ENCODE measurements at regions not wholly inside any gene's neighbourhood (a gene's known extent, or its start where the extent isn't known, plus 50 kb on each side); places are given as distances from the start of the nearest gene placed in this dataset.
A peak's percentile ranks its signal among the peaks of the same experiment; 100 is the strongest.

DNA sequence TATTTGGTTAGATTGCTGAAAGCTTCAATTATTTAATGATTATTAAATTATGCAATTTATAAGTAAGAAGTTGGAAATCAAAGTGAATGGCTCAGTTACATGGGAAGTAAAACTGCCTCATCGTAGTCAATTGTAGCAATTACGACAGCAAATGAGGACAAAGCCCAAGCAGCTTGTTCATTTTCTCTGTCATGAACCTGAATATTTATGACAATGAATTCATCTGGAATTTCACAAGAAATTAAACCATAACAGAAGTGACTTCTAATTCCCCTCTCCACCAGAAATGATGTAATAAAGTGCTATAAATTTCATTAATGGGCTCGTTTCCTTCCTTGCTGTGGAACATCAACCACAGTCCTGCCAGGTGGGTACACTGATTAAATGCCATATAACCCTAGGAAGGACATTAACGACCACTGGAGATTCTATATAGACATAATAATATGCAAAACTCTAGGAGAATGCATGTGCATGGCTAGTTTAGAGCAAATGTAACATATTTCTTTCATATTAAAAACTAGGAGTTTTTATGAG is 273.8 kb upstream of the DCBLD2 start:
- DNase-seq (no peak), ATAC-seq (ENCODE audit: insufficient read depth, low FRiP score) (no peak)
- H3K27ac ChIP-seq (ENCODE audit: low read depth in 1 of 2, low read length in 1 of 2): no peak overlapping the region
- 28 to 50% methylated on average over 4 of the region's 4 CpGs for WGBS, 2 donors
- no peaks in the 10 kb centered on the region for H3K4me1 ChIP-seq (ENCODE audit: control insufficient read depth in 5 of 5, insufficient read depth in 5 of 5, low read length in 5 of 5)
- H3K9ac ChIP-seq (ENCODE audit: insufficient read depth in 1 of 2, low read length in 2 of 2): no peak overlapping the region
- no peaks in the 10 kb centered on the region for H3K36me3 ChIP-seq (ENCODE audit: control insufficient read depth in 4 of 4, insufficient read depth in 4 of 4, low read length in 4 of 4)
- H3K9me3 ChIP-seq (ENCODE audit: control insufficient read depth in 4 of 4, insufficient read depth in 3 of 4, low read length in 3 of 4): no peaks in the 10 kb centered on the region
- TF ChIP-seq, protein P1, sequence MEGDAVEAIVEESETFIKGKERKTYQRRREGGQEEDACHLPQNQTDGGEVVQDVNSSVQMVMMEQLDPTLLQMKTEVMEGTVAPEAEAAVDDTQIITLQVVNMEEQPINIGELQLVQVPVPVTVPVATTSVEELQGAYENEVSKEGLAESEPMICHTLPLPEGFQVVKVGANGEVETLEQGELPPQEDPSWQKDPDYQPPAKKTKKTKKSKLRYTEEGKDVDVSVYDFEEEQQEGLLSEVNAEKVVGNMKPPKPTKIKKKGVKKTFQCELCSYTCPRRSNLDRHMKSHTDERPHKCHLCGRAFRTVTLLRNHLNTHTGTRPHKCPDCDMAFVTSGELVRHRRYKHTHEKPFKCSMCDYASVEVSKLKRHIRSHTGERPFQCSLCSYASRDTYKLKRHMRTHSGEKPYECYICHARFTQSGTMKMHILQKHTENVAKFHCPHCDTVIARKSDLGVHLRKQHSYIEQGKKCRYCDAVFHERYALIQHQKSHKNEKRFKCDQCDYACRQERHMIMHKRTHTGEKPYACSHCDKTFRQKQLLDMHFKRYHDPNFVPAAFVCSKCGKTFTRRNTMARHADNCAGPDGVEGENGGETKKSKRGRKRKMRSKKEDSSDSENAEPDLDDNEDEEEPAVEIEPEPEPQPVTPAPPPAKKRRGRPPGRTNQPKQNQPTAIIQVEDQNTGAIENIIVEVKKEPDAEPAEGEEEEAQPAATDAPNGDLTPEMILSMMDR (IDR thresholded peaks at IDR 0.05; ENCODE audit: control extremely low read depth, extremely low read depth): no peak
- H3K27me3 ChIP-seq (ENCODE audit: control insufficient read depth in 3 of 3, insufficient read depth in 3 of 3, low read length in 2 of 3): no peaks in the 10 kb centered on the region
- H3K4me3 ChIP-seq: no peak overlapping the region

DNA sequence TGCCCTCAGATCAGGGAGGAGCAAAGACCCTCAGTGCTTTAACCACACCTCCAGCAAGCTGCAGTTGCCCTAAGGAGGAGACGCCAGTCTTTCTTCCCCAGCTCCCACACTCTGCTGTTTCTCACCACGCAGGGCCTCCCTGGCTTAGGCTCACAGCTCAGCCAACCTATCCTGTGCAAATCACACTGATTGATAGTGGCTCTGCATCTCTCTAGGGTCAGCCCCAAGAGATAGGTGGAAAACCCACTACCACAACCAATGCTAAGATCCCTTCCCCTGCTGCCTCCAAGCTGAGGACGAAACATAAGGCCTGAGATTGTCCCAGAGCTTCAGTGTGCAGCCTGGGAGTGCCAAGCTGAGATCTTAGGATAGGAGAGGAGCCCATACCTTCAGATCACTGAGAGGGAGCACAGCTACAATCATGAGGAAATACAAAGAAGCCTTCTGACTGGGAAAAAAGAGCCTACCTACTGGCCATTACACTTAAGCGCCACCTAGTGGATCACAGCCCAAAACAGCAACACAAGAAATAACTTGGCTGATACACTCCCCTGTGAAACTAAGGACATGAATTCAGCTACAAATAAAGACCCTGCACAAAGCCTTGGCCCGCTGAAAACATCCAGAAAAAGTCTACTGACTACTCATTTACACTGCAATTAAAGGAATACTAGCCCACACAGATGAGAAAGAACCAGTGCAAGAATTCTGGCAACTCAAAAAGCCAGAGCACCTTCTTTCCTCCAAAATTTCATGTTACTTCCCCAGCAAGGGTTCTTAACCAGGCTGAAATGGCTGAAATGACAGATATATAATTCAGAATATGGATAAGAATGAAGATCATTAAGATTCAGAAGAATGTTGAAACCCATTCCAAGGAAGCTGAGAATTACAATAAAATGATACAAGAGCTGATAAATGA is 271.5 kb upstream of the DCBLD2 start:
- H3K9me3 ChIP-seq (ENCODE audit: control insufficient read depth in 4 of 4, insufficient read depth in 3 of 4, low read length in 3 of 4): no peaks in the 10 kb centered on the region
- WGBS, 2 donors: 54 to 56% methylated on average over 5 of the region's 5 CpGs
- TF ChIP-seq, protein P1 (IDR thresholded peaks at IDR 0.05; ENCODE audit: control extremely low read depth, extremely low read depth): no peak
- no peak overlapping the region for H3K27ac ChIP-seq (ENCODE audit: low read depth in 1 of 2, low read length in 1 of 2)
- no peak overlapping the region for H3K4me3 ChIP-seq
- no peak for ATAC-seq (ENCODE audit: insufficient read depth, low FRiP score)
- DNase-seq: peak; percentile 41 to 69 (median 49)
- no peaks in the 10 kb centered on the region for H3K4me1 ChIP-seq (ENCODE audit: control insufficient read depth in 5 of 5, insufficient read depth in 5 of 5, low read length in 5 of 5)
- H3K9ac ChIP-seq (ENCODE audit: insufficient read depth in 1 of 2, low read length in 2 of 2): no peak overlapping the region
- H3K27me3 ChIP-seq (ENCODE audit: control insufficient read depth in 3 of 3, insufficient read depth in 3 of 3, low read length in 2 of 3): no peaks in the 10 kb centered on the region
- no peaks in the 10 kb centered on the region for H3K36me3 ChIP-seq (ENCODE audit: control insufficient read depth in 4 of 4, insufficient read depth in 4 of 4, low read length in 4 of 4)

DNA sequence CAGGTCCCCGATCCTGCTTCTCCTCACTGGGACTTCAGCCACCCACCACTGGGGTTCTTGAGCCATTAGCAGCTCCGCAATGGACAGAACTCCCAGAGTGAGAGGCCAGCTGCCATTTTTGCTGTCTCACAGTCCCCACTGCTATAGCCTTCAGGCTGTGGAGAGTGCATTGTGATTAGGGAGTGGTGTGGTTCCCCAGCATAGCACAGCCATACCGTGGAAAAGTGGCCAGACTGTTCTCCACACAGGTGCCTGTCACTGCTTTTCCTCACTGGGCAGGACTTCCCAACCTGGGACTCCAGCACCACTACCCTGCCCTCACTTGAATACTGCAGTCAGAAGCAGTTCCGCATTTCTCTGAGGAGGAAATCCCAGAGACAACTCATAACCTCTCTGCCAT is 270.3 kb upstream of the DCBLD2 start:
- DNase-seq (no peak), ATAC-seq (ENCODE audit: insufficient read depth, low FRiP score) (no peak)
- no peaks in the 10 kb centered on the region for H3K4me1 ChIP-seq (ENCODE audit: control insufficient read depth in 5 of 5, insufficient read depth in 5 of 5, low read length in 5 of 5)
- H3K27ac ChIP-seq (ENCODE audit: low read depth in 1 of 2, low read length in 1 of 2): no peak overlapping the region
- H3K27me3 ChIP-seq (ENCODE audit: control insufficient read depth in 3 of 3, insufficient read depth in 3 of 3, low read length in 2 of 3): no peaks in the 10 kb centered on the region
- H3K4me3 ChIP-seq: no peak overlapping the region
- no peaks in the 10 kb centered on the region for H3K36me3 ChIP-seq (ENCODE audit: control insufficient read depth in 4 of 4, insufficient read depth in 4 of 4, low read length in 4 of 4)
- no peaks in the 10 kb centered on the region for H3K9me3 ChIP-seq (ENCODE audit: control insufficient read depth in 4 of 4, insufficient read depth in 3 of 4, low read length in 3 of 4)
- TF ChIP-seq, protein P1 (IDR thresholded peaks at IDR 0.05; ENCODE audit: control extremely low read depth, extremely low read depth): no peak
- H3K9ac ChIP-seq (ENCODE audit: insufficient read depth in 1 of 2, low read length in 2 of 2): no peak overlapping the region
- WGBS, 2 donors: 85 to 87% methylated on average over 4 of the region's 4 CpGs

All from lung (tissue), 11 donors.